ENCODE measurements at regions not wholly inside any gene's neighbourhood (a gene's known extent, or its start where the extent isn't known, plus 50 kb on each side); places are given as distances from the start of the nearest gene placed in this dataset.
A peak's percentile ranks its signal among the peaks of the same experiment; 100 is the strongest.
"Not testable (repeated sequence)": the region's sequence is repeated elsewhere in the genome, so short reads cannot be mapped to it uniquely, and the experiment has no call there.

- no peak for DNase-seq (ENCODE audit: low spot score)
Observed at GRCh38 chr3:125645616-125646015, 50.3 kb upstream of the OSBPL11 start.

- no peak for DNase-seq (ENCODE audit: low spot score)
Observed at GRCh38 chr3:125646581-125646980, 51.3 kb upstream of the OSBPL11 start.

- no peak for DNase-seq (ENCODE audit: low spot score)
Observed at GRCh38 chr3:125647318-125648014, 52.2 kb upstream of the OSBPL11 start.

GRCh38 chr3:125651244-125651643, 55.9 kb upstream of the OSBPL11 start:
- no peak for DNase-seq (ENCODE audit: low spot score)

- DNase-seq (ENCODE audit: low spot score) = no peak
Observed at GRCh38 chr3:125652349-125652748, 57.1 kb upstream of the OSBPL11 start.

- DNase-seq (ENCODE audit: low spot score) = no peak
Observed at GRCh38 chr3:125654526-125654925, 59.2 kb upstream of the OSBPL11 start.

GRCh38 chr3:125662675-125663074, 67.4 kb upstream of the OSBPL11 start:
- no peak for DNase-seq (ENCODE audit: low spot score)

GRCh38 chr3:125670352-125670751, 75.1 kb upstream of the OSBPL11 start:
- no peak for DNase-seq (ENCODE audit: low spot score)

GRCh38 chr3:125670945-125671344, 75.6 kb upstream of the OSBPL11 start:
- peak; percentile 1 for DNase-seq (ENCODE audit: low spot score)

GRCh38 chr3:125671461-125672243, 76.4 kb upstream of the OSBPL11 start:
- no peak for DNase-seq (ENCODE audit: low spot score)

GRCh38 chr3:125675791-125676190, 80.5 kb upstream of the OSBPL11 start:
- DNase-seq (ENCODE audit: low spot score) = no peak

- DNase-seq (ENCODE audit: low spot score) = no peak
Observed at GRCh38 chr3:125679258-125679657, 84.0 kb upstream of the OSBPL11 start.

- no peak for DNase-seq (ENCODE audit: low spot score)
Observed at GRCh38 chr3:125681146-125681545, 85.8 kb upstream of the OSBPL11 start.

GRCh38 chr3:125681906-125682305, 86.6 kb upstream of the OSBPL11 start:
- not testable (repeated sequence) for DNase-seq (ENCODE audit: low spot score)

- DNase-seq (ENCODE audit: low spot score) = not testable (repeated sequence)
Observed at GRCh38 chr3:125682610-125683009, 87.3 kb upstream of the OSBPL11 start.

- DNase-seq (ENCODE audit: low spot score) = no peak
Observed at GRCh38 chr3:125683067-125683829, 88.0 kb upstream of the OSBPL11 start.

GRCh38 chr3:125684199-125684598, 88.9 kb upstream of the OSBPL11 start:
- no peak for DNase-seq (ENCODE audit: low spot score)

- not testable (repeated sequence) for DNase-seq (ENCODE audit: low spot score)
Observed at GRCh38 chr3:125685741-125686140, 90.4 kb upstream of the OSBPL11 start.

GRCh38 chr3:125692361-125692760, 97.1 kb upstream of the OSBPL11 start:
- DNase-seq (ENCODE audit: low spot score) = no peak

- no peak for DNase-seq (ENCODE audit: low spot score)
Observed at GRCh38 chr3:125693887-125694286, 98.6 kb upstream of the OSBPL11 start.

- no peak for DNase-seq (ENCODE audit: low spot score)
Observed at GRCh38 chr3:125694761-125695294, 99.5 kb upstream of the OSBPL11 start.

GRCh38 chr3:125695688-125696087, 100.4 kb upstream of the OSBPL11 start:
- DNase-seq (ENCODE audit: low spot score) = no peak

Data from CD4-positive, alpha-beta T cell treated with Interleukin-15 for 4 hours (primary cell).